H1 (cell line): ENCODE measurements at regions not wholly inside any gene's neighbourhood (a gene's known extent, or its start where the extent isn't known, plus 50 kb on each side); places are given as distances from the start of the nearest gene placed in this dataset.

Source experiments
- CTCF ChIA-PET: fragments of 300-600 bp; sonication (Branson Sonifier 250); formaldehyde crosslinking; loops from one replicate; lab custom pipeline; 2021; ENCODE audit not compliant: partially characterized antibody; lab: Charles Lee
- POLR2A ChIA-PET: fragments of 300-600 bp; sonication (Branson Sonifier 250); formaldehyde crosslinking; loops from one replicate; lab custom pipeline; 2021; ENCODE audit warnings: inconsistent platforms; ENCODE audit not compliant: partially characterized antibody; lab: Charles Lee
- DNase-seq, 2 experiments: peaks; one replicate each; pipeline versions ENCODE4 v3.0.0 to v3.0.0-alpha.2; 2010 to 2022; ENCODE audit warnings: low spot score in 2 of 2, low read depth in 1 of 2, mixed read lengths in 1 of 2
- FAIRE-seq: peaks from 2 replicates; lab custom pipeline; 2011; peaks lifted over from hg19 to GRCh38; lab: Jason Lieb, UNC
- H2AFZ ChIP-seq: 2 replicates; pipeline ENCODE4 v1.8.1; 2012; ENCODE audit warnings: low read length, inconsistent platforms
- H2AK5ac ChIP-seq: 2 replicates; pipeline ENCODE4 v1.6.1; 2013; ENCODE audit warnings: low read depth, low read length
- H2BK120ac ChIP-seq: replicated peaks from 2 replicates; pipeline ENCODE3; 2013; ENCODE audit warnings: low read depth, low read length, inconsistent platforms
- H2BK12ac ChIP-seq: 2 replicates; pipeline ENCODE4 v1.6.1; 2013; ENCODE audit warnings: low read depth, low read length
- H2BK15ac ChIP-seq: 2 replicates; pipeline ENCODE4 v1.6.1; 2013; ENCODE audit warnings: low read length
- H2BK20ac ChIP-seq: 2 replicates; pipeline ENCODE4 v1.6.1; 2013; ENCODE audit warnings: low read length
- H2BK5ac ChIP-seq: 2 replicates; pipeline ENCODE4 v1.6.1; 2013; ENCODE audit warnings: low read depth, low read length
- H3K14ac ChIP-seq: 2 replicates; pipeline ENCODE4 v1.6.1; 2013; ENCODE audit warnings: inconsistent platforms; ENCODE audit not compliant: insufficient read length
- H3K18ac ChIP-seq: 2 replicates; pipeline ENCODE4 v1.6.1; 2013; ENCODE audit warnings: low read length; ENCODE audit errors: extremely low read depth
- H3K23ac ChIP-seq: 2 replicates; pipeline ENCODE4 v1.6.1; 2013; ENCODE audit warnings: inconsistent platforms; ENCODE audit not compliant: insufficient read length
- H3K23me2 ChIP-seq: 2 replicates; pipeline ENCODE4 v1.6.1; 2013; ENCODE audit warnings: low read depth, low read length
- H3K27ac ChIP-seq: 2 replicates; pipeline ENCODE4 v1.6.1; 2011; ENCODE audit warnings: low read depth, low read length, inconsistent platforms
- H3K27me3 ChIP-seq, 4 experiments: replicated peaks in 1 of 4; 1 replicate in 1 of 4; 2 replicates in 3 of 4; pipeline versions ENCODE4 v1.6.1 to v1.8.1; 2011 to 2013; ENCODE audit warnings: low read length in 3 of 4, mild to moderate bottlenecking in 3 of 4, inconsistent platforms in 2 of 4, mixed read lengths in 2 of 4, moderate library complexity in 1 of 4; ENCODE audit not compliant: control insufficient read depth in 3 of 4, insufficient read depth in 3 of 4; ENCODE audit errors: extremely low read depth in 1 of 4
- H3K36me3 ChIP-seq, 4 experiments: 2 replicates each; pipeline versions ENCODE4 v1.6.1 to v1.8.1; 2011 to 2013; ENCODE audit warnings: mild to moderate bottlenecking in 4 of 4, low read length in 3 of 4, moderate library complexity in 2 of 4, control low read depth in 1 of 4, inconsistent platforms in 1 of 4; ENCODE audit not compliant: insufficient read depth in 4 of 4, control insufficient read depth in 2 of 4
- H3K4ac ChIP-seq: replicated peaks from 2 replicates; pipeline ENCODE3; 2013; ENCODE audit warnings: low read length, low read depth, mixed read lengths, inconsistent platforms; ENCODE audit not compliant: insufficient read length
- H3K4me1 ChIP-seq, 4 experiments: replicated peaks in 1 of 4; 1 replicate in 1 of 4; 2 replicates in 3 of 4; pipeline versions ENCODE4 v1.6.1 to v1.8.1; 2011 to 2013; ENCODE audit warnings: low read length in 3 of 4, inconsistent platforms in 2 of 4, mixed read lengths in 1 of 4; ENCODE audit not compliant: insufficient read depth in 4 of 4, control insufficient read depth in 3 of 4
- H3K4me2 ChIP-seq, 2 experiments: 2 replicates each; pipeline versions ENCODE4 v1.6.1 to v1.8.1; 2011 to 2013; ENCODE audit warnings: low read depth in 2 of 2, low read length in 2 of 2, control low read depth in 1 of 2, inconsistent platforms in 1 of 2, mild to moderate bottlenecking in 1 of 2; ENCODE audit not compliant: insufficient read depth in 1 of 2
- H3K4me3 ChIP-seq, 4 experiments: fragments of 200-600, 300-600 bp in 1 of 4; sonication (generic), shearing (Covaris generic), sonication (Bioruptor Twin) in 1 of 4; 2 replicates each; pipeline versions ENCODE4 v1.5.1 to v1.8.1; 2011 to 2016; ENCODE audit warnings: low read length in 4 of 4, low read depth in 3 of 4, control low read depth in 2 of 4, inconsistent platforms in 2 of 4, mild to moderate bottlenecking in 2 of 4, mixed read lengths in 1 of 4, moderate library complexity in 1 of 4; ENCODE audit not compliant: insufficient read depth in 2 of 4; ENCODE audit errors: extremely low read depth in 1 of 4
- H3K56ac ChIP-seq: replicated peaks from 2 replicates; pipeline ENCODE3; 2013; ENCODE audit warnings: low read depth, mild to moderate bottlenecking, mixed read lengths, low read length, inconsistent platforms; ENCODE audit not compliant: insufficient read length
- H3K79me1 ChIP-seq: 2 replicates; pipeline ENCODE4 v1.6.1; 2013; ENCODE audit warnings: low read depth, low read length, control low read depth
- H3K79me2 ChIP-seq, 2 experiments: 2 replicates each; pipeline versions ENCODE4 v1.6.1 to v1.8.1; 2012 to 2013; ENCODE audit warnings: low read length in 2 of 2, mild to moderate bottlenecking in 2 of 2, inconsistent platforms in 1 of 2; ENCODE audit not compliant: insufficient read depth in 2 of 2, control insufficient read depth in 1 of 2
- H3K9ac ChIP-seq, 4 experiments: replicated peaks in 1 of 4; 1 replicate in 1 of 4; 2 replicates in 3 of 4; pipeline versions ENCODE4 v1.6.1 to v1.8.1; 2011 to 2013; ENCODE audit warnings: low read depth in 3 of 4, low read length in 3 of 4, control low read depth in 2 of 4, mild to moderate bottlenecking in 2 of 4, moderate library complexity in 2 of 4, inconsistent platforms in 1 of 4; ENCODE audit errors: extremely low read depth in 1 of 4
- H3K9me3 ChIP-seq, 2 experiments: 2 replicates each; pipeline versions ENCODE4 v1.6.1 to v1.8.1; 2012 to 2013; ENCODE audit warnings: mild to moderate bottlenecking in 2 of 2, moderate library complexity in 2 of 2, control low read depth in 1 of 2, inconsistent platforms in 1 of 2, low read depth in 1 of 2, low read length in 1 of 2, mixed read lengths in 1 of 2; ENCODE audit not compliant: insufficient read depth in 2 of 2
- H4K20me1 ChIP-seq, 2 experiments: replicated peaks in 1 of 2; 2 replicates each; pipeline versions ENCODE3 to v1.8.1; 2011 to 2013; ENCODE audit warnings: inconsistent platforms in 2 of 2, low read length in 2 of 2, mild to moderate bottlenecking in 1 of 2; ENCODE audit not compliant: insufficient read depth in 2 of 2, control insufficient read depth in 1 of 2
- H4K5ac ChIP-seq: 2 replicates; pipeline ENCODE4 v1.6.1; 2013; ENCODE audit warnings: low read length, low read depth, mixed read lengths, inconsistent platforms; ENCODE audit not compliant: insufficient read length
- H4K8ac ChIP-seq: 2 replicates; pipeline ENCODE4 v1.8.0; 2013; ENCODE audit warnings: mild to moderate bottlenecking, moderate library complexity, low read length, inconsistent platforms; ENCODE audit not compliant: insufficient read depth; ENCODE audit errors: extremely low read depth
- H4K91ac ChIP-seq: replicated peaks from 2 replicates; pipeline ENCODE3; 2013; ENCODE audit warnings: low read length, mixed read lengths, inconsistent platforms; ENCODE audit not compliant: insufficient read length
- CTBP2 ChIP-seq: IDR thresholded peaks from 2 replicates; pipeline ENCODE4 v1.7.0; 2011; ENCODE audit warnings: borderline replicate concordance, mild to moderate bottlenecking, moderate library complexity, mixed read lengths, low read length; ENCODE audit not compliant: insufficient read depth, insufficient read length
- NRF1 ChIP-seq: IDR thresholded peaks from 2 replicates; pipeline ENCODE4 v1.6.1; 2011; ENCODE audit warnings: mild to moderate bottlenecking, low read depth, low read length, improper control_type of control experiment
- WGBS, 2 experiments: shearing (Covaris generic) in 1 of 2; methylation state at CpG; one replicate each; pipeline versions ENCODE4 v1.1.6 to v1.1.7; 2013 to 2015; ENCODE audit warnings: low lambda C conversion rate in 2 of 2, mixed read lengths in 2 of 2, inconsistent platforms in 1 of 2, low coverage in 1 of 2, missing lambda C conversion rate in 1 of 2; ENCODE audit not compliant: insufficient replicate concordance in 2 of 2, insufficient coverage in 1 of 2, insufficient read length in 1 of 2; ENCODE audit errors: extremely low coverage in 1 of 2, missing lambda C conversion rate in 1 of 2; 5-methylcytosine and 5-hydroxymethylcytosine counted together

DNA sequence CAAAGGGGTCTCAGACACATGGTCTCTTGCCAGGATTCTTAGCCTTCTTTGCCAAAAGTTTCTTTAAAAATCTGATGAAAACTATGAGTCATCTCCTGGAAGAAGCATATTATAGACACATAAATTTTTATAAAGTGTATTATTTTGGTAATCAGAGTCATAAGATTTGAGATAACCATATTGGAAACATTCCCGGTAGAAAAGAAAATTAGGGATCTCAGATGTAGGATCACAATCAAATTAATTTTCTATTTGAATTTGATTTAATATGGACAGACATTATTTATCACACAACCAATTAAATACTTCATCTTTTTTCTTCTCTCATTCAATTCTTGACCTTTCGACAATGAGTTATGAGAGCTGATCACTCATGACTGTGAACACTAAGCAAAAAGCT, 347.7 kb upstream of the CDH8 start:
- no peak overlapping the region for H2AFZ ChIP-seq
- no peak overlapping the region for H3K18ac ChIP-seq
- H3K4me2 ChIP-seq = no peak overlapping the region
- H2BK20ac ChIP-seq = no peak overlapping the region
- no peak overlapping the region for H3K27ac ChIP-seq
- CTCF ChIA-PET = no interaction called here
- H3K4me3 ChIP-seq = no peak overlapping the region
- no peak for FAIRE-seq
- no peaks in the 10 kb centered on the region for H3K27me3 ChIP-seq
- H2BK5ac ChIP-seq = no peak overlapping the region
- no peak overlapping the region for H4K8ac ChIP-seq
- no peak overlapping the region for H3K23ac ChIP-seq
- no peak overlapping the region for H3K4ac ChIP-seq
- H3K23me2 ChIP-seq = no peaks in the 10 kb centered on the region
- no peak overlapping the region for H3K56ac ChIP-seq
- 90% methylated on average over 2 of the region's 2 CpGs; no CpG with 5 or more reads in 1 of the 2 experiments for WGBS, 2 experiments
- no peak overlapping the region for H2AK5ac ChIP-seq
- H3K9ac ChIP-seq = no peak overlapping the region
- no peak overlapping the region for H2BK12ac ChIP-seq
- H3K79me1 ChIP-seq = no peaks in the 10 kb centered on the region
- DNase-seq = no peak
- no peak overlapping the region for H3K14ac ChIP-seq
- H3K9me3 ChIP-seq = no peaks in the 10 kb centered on the region
- H2BK15ac ChIP-seq = no peak overlapping the region
- H4K20me1 ChIP-seq = no peaks in the 10 kb centered on the region
- H3K36me3 ChIP-seq = no peaks in the 10 kb centered on the region
- H2BK120ac ChIP-seq = no peak overlapping the region
- H4K5ac ChIP-seq = no peak overlapping the region
- no peak overlapping the region for H4K91ac ChIP-seq
- no peaks in the 10 kb centered on the region for H3K79me2 ChIP-seq
- POLR2A ChIA-PET = no interaction called here
- H3K4me1 ChIP-seq = no peaks in the 10 kb centered on the region
- TF ChIP-seq CTBP2 = no peak
- no peak for TF ChIP-seq NRF1
